Mesenchymal stem cell (in vitro differentiated cells and primary cell): ENCODE measurements at regions not wholly inside any gene's neighbourhood (a gene's known extent, or its start where the extent isn't known, plus 50 kb on each side); places are given as distances from the start of the nearest gene placed in this dataset.

Experiments used
- DNase-seq: peaks from one replicate; pipeline ENCODE4 v3.0.0-alpha.2; 2013
- H2AFZ ChIP-seq: one replicate; pipeline ENCODE4 v1.6.1; 2013; ENCODE audit warnings: low read depth, mild to moderate bottlenecking, control low read depth, inconsistent platforms, low read length, moderate library complexity
- H2AK5ac ChIP-seq: 2 replicates; pipeline ENCODE4 v1.6.1; 2013; ENCODE audit warnings: low read length, moderate library complexity, mild to moderate bottlenecking, inconsistent platforms; ENCODE audit not compliant: severe bottlenecking
- H2BK120ac ChIP-seq: one replicate; pipeline ENCODE4 v1.6.1; 2013; ENCODE audit warnings: low read depth, mild to moderate bottlenecking, inconsistent platforms, low read length, moderate library complexity
- H2BK12ac ChIP-seq, 2 experiments: one replicate each; pipeline ENCODE4 v1.6.1; 2013; ENCODE audit warnings: inconsistent platforms in 2 of 2, low read length in 2 of 2, mild to moderate bottlenecking in 2 of 2, moderate library complexity in 2 of 2, control low read depth in 1 of 2
- H2BK15ac ChIP-seq: one replicate; pipeline ENCODE4 v1.6.1; 2013; ENCODE audit warnings: mild to moderate bottlenecking, low read depth, inconsistent platforms; ENCODE audit not compliant: poor library complexity, severe bottlenecking
- H2BK5ac ChIP-seq: 2 replicates; pipeline ENCODE4 v1.6.1; 2013; ENCODE audit warnings: low read depth, mild to moderate bottlenecking, low read length, control low read depth, inconsistent platforms; ENCODE audit not compliant: poor library complexity, severe bottlenecking
- H3K14ac ChIP-seq, 2 experiments: one replicate each; pipeline ENCODE4 v1.6.1; 2013; ENCODE audit warnings: inconsistent platforms in 2 of 2, low read length in 2 of 2, control low read depth in 1 of 2, mild to moderate bottlenecking in 1 of 2, moderate library complexity in 1 of 2
- H3K18ac ChIP-seq, 2 experiments: one replicate each; pipeline ENCODE4 v1.6.1; 2013; ENCODE audit warnings: inconsistent platforms in 2 of 2, low read length in 2 of 2, control low read depth in 1 of 2, low read depth in 1 of 2, mild to moderate bottlenecking in 1 of 2
- H3K23ac ChIP-seq, 2 experiments: one replicate each; pipeline ENCODE4 v1.6.1; 2013; ENCODE audit warnings: inconsistent platforms in 2 of 2, low read length in 2 of 2, mild to moderate bottlenecking in 2 of 2, moderate library complexity in 2 of 2, control low read depth in 1 of 2
- H3K27ac ChIP-seq: 2 replicates; pipeline ENCODE4 v1.5.1; 2013; ENCODE audit warnings: mild to moderate bottlenecking, moderate library complexity, low read length, control low read depth, inconsistent platforms; ENCODE audit not compliant: poor library complexity, severe bottlenecking
- H3K27me3 ChIP-seq, 2 experiments: 2 replicates each; pipeline versions ENCODE4 v1.6.1 to v1.7.0; 2013; ENCODE audit warnings: low read length in 2 of 2, mild to moderate bottlenecking in 2 of 2, moderate library complexity in 2 of 2, control low read depth in 1 of 2, inconsistent platforms in 1 of 2; ENCODE audit not compliant: control insufficient read depth in 1 of 2, insufficient read depth in 1 of 2
- H3K36me3 ChIP-seq, 2 experiments: 2 replicates each; pipeline versions ENCODE4 v1.6.1 to v1.7.0; 2013; ENCODE audit warnings: low read length in 2 of 2, control low read depth in 1 of 2, inconsistent platforms in 1 of 2, low read depth in 1 of 2, mild to moderate bottlenecking in 1 of 2; ENCODE audit not compliant: insufficient read depth in 2 of 2, control insufficient read depth in 1 of 2
- H3K4ac ChIP-seq, 2 experiments: one replicate each; pipeline ENCODE4 v1.6.1; 2013; ENCODE audit warnings: inconsistent platforms in 2 of 2, low read length in 2 of 2, mild to moderate bottlenecking in 2 of 2, moderate library complexity in 2 of 2, control low read depth in 1 of 2, low read depth in 1 of 2
- H3K4me1 ChIP-seq: 2 replicates; pipeline ENCODE4 v1.6.1; 2013; ENCODE audit warnings: low read depth, low read length, control low read depth; ENCODE audit not compliant: control insufficient read depth, insufficient read depth
- H3K4me2 ChIP-seq: 2 replicates; pipeline ENCODE4 v1.6.1; 2013; ENCODE audit warnings: low read length, mild to moderate bottlenecking, inconsistent platforms; ENCODE audit not compliant: poor library complexity, severe bottlenecking
- H3K4me3 ChIP-seq, 2 experiments: 2 replicates each; pipeline versions ENCODE4 v1.5.1 to v1.7.0; 2013; ENCODE audit warnings: low read length in 2 of 2, mild to moderate bottlenecking in 2 of 2, control low read depth in 1 of 2, low read depth in 1 of 2; ENCODE audit not compliant: insufficient read depth in 1 of 2
- H3K79me1 ChIP-seq: replicated peaks from 2 replicates; pipeline ENCODE4 v1.6.1; 2013; ENCODE audit warnings: mild to moderate bottlenecking, control low read depth, low read length, inconsistent platforms; ENCODE audit not compliant: poor library complexity, severe bottlenecking
- H3K9ac ChIP-seq: 2 replicates; pipeline ENCODE4 v1.7.0; 2013; ENCODE audit warnings: mild to moderate bottlenecking, low read length, moderate library complexity
- H3K9me3 ChIP-seq: 2 replicates; pipeline ENCODE4 v1.7.0; 2013; ENCODE audit warnings: mild to moderate bottlenecking, low read length; ENCODE audit not compliant: control insufficient read depth
- H4K8ac ChIP-seq: one replicate; pipeline ENCODE4 v1.6.1; 2013; ENCODE audit warnings: inconsistent platforms, mild to moderate bottlenecking, low read length, moderate library complexity
- H4K91ac ChIP-seq: one replicate; pipeline ENCODE4 v1.6.1; 2013; ENCODE audit warnings: mild to moderate bottlenecking, low read length, inconsistent platforms
- WGBS: methylation state at CpG from one replicate; pipeline ENCODE4 v1.1.7; 2013; ENCODE audit warnings: mixed read lengths; 5-methylcytosine and 5-hydroxymethylcytosine counted together

GRCh38 chr22:49643466-49643865, 184.2 kb downstream of the BRD1 start:
- Histone ChIP-seq H3K18ac (no peak overlapping the region), H2BK15ac (no peak overlapping the region), H3K27ac (no peak overlapping the region), H3K9ac (no peak overlapping the region), H2BK5ac (no peak overlapping the region), H3K4me3 (no peak overlapping the region), H3K23ac (no peak overlapping the region), H3K27me3 (no peaks in the 10 kb centered on the region), H3K4ac (no peak overlapping the region), H3K9me3 (no peaks in the 10 kb centered on the region), H2BK120ac (no peak overlapping the region), H4K8ac (no peak overlapping the region), H3K4me2 (no peak overlapping the region), H3K4me1 (no peaks in the 10 kb centered on the region), H2AK5ac (no peak overlapping the region), H3K79me1 (no peaks in the 10 kb centered on the region), H2BK12ac (no peak overlapping the region), H2AFZ (no peak overlapping the region), H4K91ac (no peak overlapping the region), H3K36me3 (no peaks in the 10 kb centered on the region), H3K14ac (no peak overlapping the region)
- 89% methylated on average over 16 of the region's 16 CpGs for WGBS
- DNase-seq = no peak

GRCh38 chr22:49642741-49643140, 184.9 kb downstream of the BRD1 start:
- Histone ChIP-seq H2BK12ac (no peak overlapping the region), H4K8ac (no peak overlapping the region), H3K23ac (no peak overlapping the region), H4K91ac (no peak overlapping the region), H3K14ac (no peak overlapping the region), H3K9ac (no peak overlapping the region), H2BK5ac (no peak overlapping the region), H3K4ac (no peak overlapping the region), H2BK120ac (no peak overlapping the region), H3K27me3 (peaks cover 0 to 3% of the 10 kb centered on the region in 2 experiments), H3K18ac (no peak overlapping the region), H2AK5ac (no peak overlapping the region), H3K27ac (no peak overlapping the region), H2AFZ (no peak overlapping the region), H3K79me1 (no peaks in the 10 kb centered on the region), H3K4me3 (no peak overlapping the region), H3K4me1 (no peaks in the 10 kb centered on the region), H2BK15ac (no peak overlapping the region), H3K36me3 (no peaks in the 10 kb centered on the region), H3K4me2 (no peak overlapping the region), H3K9me3 (no peaks in the 10 kb centered on the region)
- WGBS = 77% methylated on average over 8 of the region's 8 CpGs
- no peak for DNase-seq

- DNase-seq = no peak
- Histone ChIP-seq H3K9me3 (no peaks in the 10 kb centered on the region), H3K27ac (no peak overlapping the region), H2BK15ac (no peak overlapping the region), H3K23ac (no peak overlapping the region), H3K4me1 (no peaks in the 10 kb centered on the region), H3K4me3 (no peak overlapping the region), H2BK12ac (no peak overlapping the region), H4K91ac (no peak overlapping the region), H3K4ac (no peak overlapping the region), H2BK120ac (no peak overlapping the region), H3K27me3 (peaks cover 0 to 4% of the 10 kb centered on the region in 2 experiments), H3K4me2 (no peak overlapping the region), H2AK5ac (no peak overlapping the region), H3K14ac (no peak overlapping the region), H2BK5ac (no peak overlapping the region), H4K8ac (no peak overlapping the region), H3K9ac (no peak overlapping the region), H3K36me3 (no peaks in the 10 kb centered on the region), H3K79me1 (no peaks in the 10 kb centered on the region), H2AFZ (no peak overlapping the region), H3K18ac (no peak overlapping the region)
- WGBS = 93% methylated on average over 7 of the region's 7 CpGs
Observed at GRCh38 chr22:49642331-49642730, 185.3 kb downstream of the BRD1 start.

GRCh38 chr22:49641770-49642313, 185.8 kb downstream of the BRD1 start:
- Histone ChIP-seq H3K27me3 (peaks cover 0 to 4% of the 10 kb centered on the region in 2 experiments), H4K8ac (no peak overlapping the region), H2BK12ac (no peak overlapping the region), H3K23ac (no peak overlapping the region), H3K27ac (no peak overlapping the region), H3K14ac (no peak overlapping the region), H2BK15ac (no peak overlapping the region), H2BK5ac (no peak overlapping the region), H2BK120ac (no peak overlapping the region), H3K4ac (no peak overlapping the region), H3K9ac (no peak overlapping the region), H3K4me2 (no peak overlapping the region), H4K91ac (no peak overlapping the region), H2AK5ac (no peak overlapping the region), H3K4me3 (no peak overlapping the region), H3K36me3 (no peaks in the 10 kb centered on the region), H3K18ac (no peak overlapping the region), H3K4me1 (no peaks in the 10 kb centered on the region), H2AFZ (no peak overlapping the region), H3K79me1 (no peaks in the 10 kb centered on the region), H3K9me3 (no peaks in the 10 kb centered on the region)
- 67% methylated on average over 12 of the region's 12 CpGs for WGBS
- DNase-seq = no peak
